ENCODE measurements at regions not wholly inside any gene's neighbourhood (a gene's known extent, or its start where the extent isn't known, plus 50 kb on each side); places are given as distances from the start of the nearest gene placed in this dataset.
"Not testable (repeated sequence)": the region's sequence is repeated elsewhere in the genome, so short reads cannot be mapped to it uniquely, and the experiment has no call there.

DNA sequence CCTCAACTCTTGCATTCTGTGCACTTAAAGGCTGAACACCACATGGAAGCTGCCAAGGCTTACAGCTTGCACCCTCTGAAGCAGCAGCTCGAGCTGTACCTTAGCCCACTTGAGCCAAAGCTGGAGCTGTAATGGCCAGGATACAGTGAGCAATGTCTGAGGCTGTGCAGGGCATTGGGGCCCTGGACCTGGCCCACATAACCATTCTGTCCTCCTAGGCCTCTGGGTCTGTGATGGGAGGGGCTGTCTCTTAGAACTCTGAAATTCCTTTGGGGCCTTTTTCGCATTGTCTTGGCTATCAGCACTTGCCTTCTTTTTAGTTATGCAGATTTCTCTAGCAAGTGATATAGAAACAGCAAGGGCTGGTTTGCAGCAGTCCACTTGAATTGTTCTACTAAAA is 303.8 kb upstream of the CLEC14A start:
- intact Hi-C loops (cut with micrococcal nuclease): no loop called here
- H3K4me3 Mint-ChIP-seq: no peak overlapping the region
- peaks cover 0 to 8% (median 4%) of the 10 kb centered on the region in 5 donors for H3K36me3 Mint-ChIP-seq
- H3K4me3 ChIP-seq (ENCODE audit: low read length): no peak overlapping the region
- H3K27me3 Mint-ChIP-seq: peaks cover 0 to 14% (median 0%) of the 10 kb centered on the region in 5 donors
- H3K27me3 ChIP-seq (ENCODE audit: control insufficient read depth in 2 of 2, insufficient read depth in 2 of 2, low read length in 2 of 2): no peaks in the 10 kb centered on the region
- H3K4me1 Mint-ChIP-seq: no peaks in the 10 kb centered on the region
- CTCF ChIA-PET: no interaction called here
- H3K36me3 ChIP-seq (ENCODE audit: control insufficient read depth in 2 of 3, insufficient read depth in 3 of 3, low read length in 3 of 3): no peaks in the 10 kb centered on the region
- DNase-seq (no peak), ATAC-seq (no peak)
- H3K9me3 ChIP-seq (ENCODE audit: control insufficient read depth in 2 of 3, low read length in 3 of 3): peaks cover 0 to 18% (median 0%) of the 10 kb centered on the region in 3 experiments
- H3K27ac Mint-ChIP-seq: no peak overlapping the region
- no peak overlapping the region for H3K27ac ChIP-seq (ENCODE audit: low read depth, low read length)
- no peaks in the 10 kb centered on the region for H3K4me1 ChIP-seq (ENCODE audit: control insufficient read depth in 2 of 2, insufficient read depth in 2 of 2, low read length in 2 of 2)
- H3K9me3 Mint-ChIP-seq: peaks cover 13 to 52% (median 23%) of the 10 kb centered on the region in 11 donors
- POLR2A ChIA-PET: no interaction called here

DNA sequence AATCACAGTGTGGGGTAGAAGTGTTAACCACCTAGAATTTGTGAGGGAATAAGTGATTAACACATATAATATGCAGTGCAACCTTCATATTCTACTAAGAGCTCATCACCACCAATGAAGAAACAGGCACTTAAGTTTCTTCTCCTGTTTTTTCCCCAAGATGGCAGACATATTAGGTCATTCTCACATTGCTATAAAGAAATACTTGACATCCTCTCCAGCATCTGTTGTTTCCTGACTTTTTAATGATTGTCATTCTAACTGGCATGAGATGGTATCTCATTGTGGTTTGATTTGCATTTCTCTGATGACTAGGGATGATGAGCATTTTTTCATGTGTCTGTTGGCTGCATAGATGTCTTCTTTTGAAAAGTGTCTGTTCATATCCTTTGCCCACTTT is 301.5 kb upstream of the CLEC14A start:
- POLR2A ChIA-PET; H3K27me3 ChIP-seq (ENCODE audit: control insufficient read depth in 2 of 2, insufficient read depth in 2 of 2, low read length in 2 of 2); H3K36me3 Mint-ChIP-seq; H3K4me3 Mint-ChIP-seq; H3K4me1 Mint-ChIP-seq; H3K27ac ChIP-seq (ENCODE audit: low read depth, low read length); intact Hi-C loops (cut with micrococcal nuclease); H3K4me1 ChIP-seq (ENCODE audit: control insufficient read depth in 2 of 2, insufficient read depth in 2 of 2, low read length in 2 of 2); H3K36me3 ChIP-seq (ENCODE audit: control insufficient read depth in 2 of 3, insufficient read depth in 3 of 3, low read length in 3 of 3); DNase-seq; ATAC-seq; H3K4me3 ChIP-seq (ENCODE audit: low read length); H3K27ac Mint-ChIP-seq; CTCF ChIA-PET: not testable (repeated sequence)
- peaks cover 0 to 20% (median 0%) of the 10 kb centered on the region in 5 donors for H3K27me3 Mint-ChIP-seq
- H3K9me3 ChIP-seq (ENCODE audit: control insufficient read depth in 2 of 3, low read length in 3 of 3): peaks cover 0 to 18% (median 0%) of the 10 kb centered on the region in 3 experiments
- peaks cover 13 to 43% (median 19%) of the 10 kb centered on the region in 11 donors for H3K9me3 Mint-ChIP-seq

DNA sequence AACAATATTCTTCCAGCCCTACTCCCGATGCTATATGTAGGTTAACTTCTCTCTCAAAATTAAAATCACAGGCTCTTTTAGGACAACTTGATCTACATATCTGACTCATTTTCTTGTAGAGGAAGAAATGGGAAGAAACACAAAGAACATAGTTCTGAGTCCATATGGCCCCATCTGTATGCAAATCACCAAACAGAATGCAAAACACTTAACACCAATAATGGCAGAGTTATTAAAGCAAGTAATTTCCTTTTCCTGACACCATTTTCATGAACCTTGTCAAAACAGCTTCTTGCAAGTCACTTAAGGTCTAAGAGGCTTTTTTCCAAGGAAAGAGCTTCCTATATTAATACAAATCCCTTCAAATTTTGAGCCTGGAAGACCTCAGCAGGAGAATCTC is 300.4 kb upstream of the CLEC14A start:
- DNase-seq: no peak
- Histone ChIP-seq H3K27me3 (ENCODE audit: control insufficient read depth in 2 of 2, insufficient read depth in 2 of 2, low read length in 2 of 2) (no peaks in the 10 kb centered on the region), H3K36me3 (ENCODE audit: control insufficient read depth in 2 of 3, insufficient read depth in 3 of 3, low read length in 3 of 3) (no peaks in the 10 kb centered on the region), H3K4me1 (ENCODE audit: control insufficient read depth in 2 of 2, insufficient read depth in 2 of 2, low read length in 2 of 2) (no peaks in the 10 kb centered on the region), H3K9me3 (ENCODE audit: control insufficient read depth in 2 of 3, low read length in 3 of 3) (peaks cover 0 to 12% (median 0%) of the 10 kb centered on the region in 3 experiments), H3K27ac (ENCODE audit: low read depth, low read length) (no peak overlapping the region), H3K4me3 (ENCODE audit: low read length) (no peak overlapping the region)
- Mint-ChIP-seq H3K27me3 (peaks cover 0 to 15% (median 0%) of the 10 kb centered on the region in 5 donors), H3K36me3 (peaks cover 0 to 6% (median 4%) of the 10 kb centered on the region in 5 donors), H3K9me3 (peaks cover 8 to 37% (median 17%) of the 10 kb centered on the region in 11 donors), H3K4me3 (no peak overlapping the region), H3K4me1 (no peaks in the 10 kb centered on the region), H3K27ac (no peak overlapping the region)
- ChIA-PET POLR2A (no interaction called here), CTCF (no interaction called here)
- ATAC-seq: no peak
- intact Hi-C loops (cut with micrococcal nuclease): no loop called here

DNA sequence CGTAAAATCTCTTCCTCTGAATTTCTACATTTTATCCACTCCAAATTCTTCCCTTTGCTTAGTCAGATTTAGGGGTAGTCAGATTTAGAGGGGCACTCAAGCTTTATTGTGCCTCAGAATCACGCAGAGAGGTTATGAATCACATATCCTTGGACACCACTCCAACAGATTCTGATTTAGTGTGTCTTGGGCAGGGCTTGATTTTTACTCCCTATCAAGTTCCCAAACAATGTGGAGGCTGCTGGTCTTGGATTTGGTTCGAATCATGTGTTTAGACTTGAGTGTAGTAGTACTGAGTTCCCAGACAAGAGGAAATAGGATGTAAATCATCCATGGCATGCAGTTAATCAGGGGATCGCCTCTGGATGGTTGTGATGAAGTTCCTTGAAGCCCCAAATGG is 298.1 kb upstream of the CLEC14A start:
- no peaks in the 10 kb centered on the region for H3K4me1 ChIP-seq (ENCODE audit: control insufficient read depth in 2 of 2, insufficient read depth in 2 of 2, low read length in 2 of 2)

DNA sequence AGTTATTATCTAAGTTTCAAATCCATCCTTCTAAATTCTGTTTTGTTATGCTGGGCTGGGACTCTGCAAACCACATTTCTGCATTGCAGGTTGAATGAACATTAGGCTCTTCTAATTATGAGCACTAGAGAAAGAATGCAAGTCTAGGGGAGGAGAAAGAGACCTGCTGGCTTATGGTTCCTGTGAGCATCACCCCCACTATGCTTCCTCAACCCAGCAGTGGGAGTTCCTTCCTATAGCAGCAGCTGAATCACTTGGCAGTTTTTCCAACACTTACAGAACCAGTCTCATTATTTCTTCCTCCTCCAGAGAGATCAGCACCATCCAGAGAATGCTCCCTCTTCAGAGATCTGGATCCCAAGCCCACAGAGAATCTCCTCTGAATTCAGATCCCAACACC is 297.7 kb upstream of the CLEC14A start:
- no peak for DNase-seq
- peaks cover 0 to 12% (median 6%) of the 10 kb centered on the region in 11 donors for H3K9me3 Mint-ChIP-seq
- peaks cover 0 to 2% (median 0%) of the 10 kb centered on the region in 7 donors for H3K4me1 Mint-ChIP-seq
- no peak overlapping the region for H3K4me3 ChIP-seq (ENCODE audit: low read length)
- no peak overlapping the region for H3K27ac ChIP-seq (ENCODE audit: low read depth, low read length)
- CTCF ChIA-PET: no interaction called here
- no peaks in the 10 kb centered on the region for H3K4me1 ChIP-seq (ENCODE audit: control insufficient read depth in 2 of 2, insufficient read depth in 2 of 2, low read length in 2 of 2)
- H3K36me3 ChIP-seq (ENCODE audit: control insufficient read depth in 2 of 3, insufficient read depth in 3 of 3, low read length in 3 of 3): no peaks in the 10 kb centered on the region
- H3K27ac Mint-ChIP-seq: no peak overlapping the region
- ATAC-seq: no peak
- peaks cover 0 to 15% (median 0%) of the 10 kb centered on the region in 5 donors for H3K27me3 Mint-ChIP-seq
- no peak overlapping the region for H3K4me3 Mint-ChIP-seq
- no peaks in the 10 kb centered on the region for H3K36me3 Mint-ChIP-seq
- intact Hi-C loops (cut with micrococcal nuclease): no loop called here
- no peaks in the 10 kb centered on the region for H3K9me3 ChIP-seq (ENCODE audit: control insufficient read depth in 2 of 3, low read length in 3 of 3)
- POLR2A ChIA-PET: no interaction called here
- H3K27me3 ChIP-seq (ENCODE audit: control insufficient read depth in 2 of 2, insufficient read depth in 2 of 2, low read length in 2 of 2): no peaks in the 10 kb centered on the region

More for the DNA sequence above, 298.1 kb upstream of the CLEC14A start:
- ATAC-seq: no peak
- Histone ChIP-seq H3K9me3 (ENCODE audit: control insufficient read depth in 2 of 3, low read length in 3 of 3) (no peaks in the 10 kb centered on the region), H3K4me3 (ENCODE audit: low read length) (no peak overlapping the region), H3K27me3 (ENCODE audit: control insufficient read depth in 2 of 2, insufficient read depth in 2 of 2, low read length in 2 of 2) (no peaks in the 10 kb centered on the region), H3K36me3 (ENCODE audit: control insufficient read depth in 2 of 3, insufficient read depth in 3 of 3, low read length in 3 of 3) (no peaks in the 10 kb centered on the region), H3K27ac (ENCODE audit: low read depth, low read length) (no peak overlapping the region)
- no peak for DNase-seq
- peaks cover 0 to 16% (median 9%) of the 10 kb centered on the region in 11 donors for H3K9me3 Mint-ChIP-seq
- H3K27me3 Mint-ChIP-seq: peaks cover 0 to 15% (median 0%) of the 10 kb centered on the region in 5 donors
- no peak overlapping the region for H3K27ac Mint-ChIP-seq
- H3K36me3 Mint-ChIP-seq: no peaks in the 10 kb centered on the region
- intact Hi-C loops (cut with micrococcal nuclease): no loop called here
- H3K4me3 Mint-ChIP-seq: no peak overlapping the region
- CTCF ChIA-PET: no interaction called here
- H3K4me1 Mint-ChIP-seq: peaks cover 0 to 1% (median 0%) of the 10 kb centered on the region in 7 donors
- POLR2A ChIA-PET: no interaction called here

DNA sequence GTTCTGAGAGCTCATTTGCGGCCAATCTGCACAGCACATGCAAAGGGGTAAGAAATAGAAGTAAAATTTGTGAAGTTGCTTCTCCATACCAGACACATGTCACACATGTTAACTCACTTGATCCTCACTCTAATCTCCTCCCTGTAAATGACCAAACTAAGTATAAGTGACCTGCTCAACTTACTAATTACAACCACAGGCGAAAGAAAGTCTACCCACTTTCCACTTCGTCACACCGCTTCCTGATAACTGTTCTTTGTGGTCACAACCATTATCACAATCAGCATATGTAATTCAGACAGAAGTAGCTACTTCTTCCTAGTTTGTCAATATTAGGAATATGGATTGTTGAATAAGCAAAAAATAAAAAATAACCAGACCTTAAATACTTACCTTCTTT is 293.7 kb upstream of the CLEC14A start:
- Histone ChIP-seq H3K27ac (ENCODE audit: low read depth, low read length) (no peak overlapping the region), H3K9me3 (ENCODE audit: control insufficient read depth in 2 of 3, low read length in 3 of 3) (no peaks in the 10 kb centered on the region), H3K4me3 (ENCODE audit: low read length) (no peak overlapping the region), H3K27me3 (ENCODE audit: control insufficient read depth in 2 of 2, insufficient read depth in 2 of 2, low read length in 2 of 2) (no peaks in the 10 kb centered on the region), H3K4me1 (ENCODE audit: control insufficient read depth in 2 of 2, insufficient read depth in 2 of 2, low read length in 2 of 2) (no peaks in the 10 kb centered on the region), H3K36me3 (ENCODE audit: control insufficient read depth in 2 of 3, insufficient read depth in 3 of 3, low read length in 3 of 3) (no peaks in the 10 kb centered on the region)
- Mint-ChIP-seq H3K9me3 (peaks cover 0 to 3% (median 0%) of the 10 kb centered on the region in 11 donors), H3K4me1 (peaks cover 0 to 2% (median 0%) of the 10 kb centered on the region in 7 donors), H3K27me3 (peaks cover 0 to 11% (median 0%) of the 10 kb centered on the region in 5 donors), H3K4me3 (no peak overlapping the region), H3K36me3 (no peaks in the 10 kb centered on the region), H3K27ac (no peak overlapping the region)
- ATAC-seq: no peak
- ChIA-PET POLR2A (no interaction called here), CTCF (no interaction called here)
- intact Hi-C loops (cut with micrococcal nuclease): no loop called here
- no peak for DNase-seq

DNA sequence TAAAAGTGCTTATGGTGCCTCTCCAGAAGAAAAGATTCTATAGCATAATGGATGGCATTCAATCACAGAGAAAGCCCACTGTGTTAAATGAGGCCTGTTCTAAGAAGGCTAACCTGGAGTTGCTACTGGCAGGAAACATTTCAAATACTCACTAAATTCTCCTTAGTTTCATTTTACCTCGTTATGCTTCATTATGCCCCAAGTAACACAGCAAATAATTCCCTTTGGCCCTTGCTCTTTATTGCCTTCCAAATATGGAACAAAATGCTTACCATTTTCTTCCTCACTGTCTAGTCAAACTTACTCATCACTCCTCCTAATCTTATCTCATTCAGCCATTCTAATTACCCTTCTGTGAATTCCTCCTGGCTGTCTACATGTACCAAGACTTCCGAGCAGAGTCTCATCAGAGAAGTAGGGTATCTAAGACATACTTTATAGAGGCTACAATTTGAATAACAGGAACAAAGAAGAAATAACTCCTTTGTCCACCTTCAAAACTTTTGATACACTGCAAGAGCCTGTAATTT is 292.1 kb upstream of the CLEC14A start:
- Histone ChIP-seq H3K36me3 (ENCODE audit: control insufficient read depth in 2 of 3, insufficient read depth in 3 of 3, low read length in 3 of 3) (no peaks in the 10 kb centered on the region), H3K4me1 (ENCODE audit: control insufficient read depth in 2 of 2, insufficient read depth in 2 of 2, low read length in 2 of 2) (no peaks in the 10 kb centered on the region), H3K27me3 (ENCODE audit: control insufficient read depth in 2 of 2, insufficient read depth in 2 of 2, low read length in 2 of 2) (no peaks in the 10 kb centered on the region), H3K9me3 (ENCODE audit: control insufficient read depth in 2 of 3, low read length in 3 of 3) (no peaks in the 10 kb centered on the region), H3K4me3 (ENCODE audit: low read length) (no peak overlapping the region), H3K27ac (ENCODE audit: low read depth, low read length) (no peak overlapping the region)
- POLR2A ChIA-PET: no interaction called here
- CTCF ChIA-PET: no interaction called here
- no peak overlapping the region for H3K4me3 Mint-ChIP-seq
- no peak overlapping the region for H3K27ac Mint-ChIP-seq
- no peak for DNase-seq
- peaks cover 0 to 4% (median 0%) of the 10 kb centered on the region in 11 donors for H3K9me3 Mint-ChIP-seq
- H3K36me3 Mint-ChIP-seq: no peaks in the 10 kb centered on the region
- H3K4me1 Mint-ChIP-seq: peaks cover 0 to 2% (median 0%) of the 10 kb centered on the region in 7 donors
- no peak for ATAC-seq
- intact Hi-C loops (cut with micrococcal nuclease): no loop called here
- H3K27me3 Mint-ChIP-seq: peaks cover 0 to 5% (median 0%) of the 10 kb centered on the region in 5 donors
